Astrocyte (in vitro differentiated cells and primary cell): ENCODE measurements at regions not wholly inside any gene's neighbourhood (a gene's known extent, or its start where the extent isn't known, plus 50 kb on each side); places are given as distances from the start of the nearest gene placed in this dataset.

Experiments used
- DNase-seq: peaks from one replicate; pipeline ENCODE4 v3.0.0-alpha.2; 2010; ENCODE audit warnings: low read depth
- FAIRE-seq: peaks from 2 replicates; lab custom pipeline; 2011; peaks lifted over from hg19 to GRCh38; lab: Jason Lieb, UNC
- H2AFZ ChIP-seq: 2 replicates; pipeline ENCODE4 v1.6.0; 2012; ENCODE audit warnings: low read depth, low read length, inconsistent platforms
- H3K27ac ChIP-seq: 2 replicates; pipeline ENCODE4 v1.5.1; 2011; ENCODE audit warnings: low read depth, low read length, inconsistent platforms
- H3K27me3 ChIP-seq: 2 replicates; pipeline ENCODE4 v1.6.0; 2011; ENCODE audit warnings: low read length, inconsistent platforms; ENCODE audit not compliant: insufficient read depth
- H3K36me3 ChIP-seq: 2 replicates; pipeline ENCODE4 v1.5.1; 2011; ENCODE audit warnings: low read length, inconsistent platforms; ENCODE audit not compliant: insufficient read depth
- H3K4me1 ChIP-seq: 2 replicates; pipeline ENCODE4 v1.5.1; 2011; ENCODE audit warnings: low read length, inconsistent platforms; ENCODE audit not compliant: insufficient read depth
- H3K4me2 ChIP-seq: 2 replicates; pipeline ENCODE4 v1.6.0; 2012; ENCODE audit warnings: low read length, inconsistent platforms
- H3K4me3 ChIP-seq: 2 replicates; pipeline ENCODE4 v1.5.1; 2011; ENCODE audit warnings: low read depth, mild to moderate bottlenecking, low read length, inconsistent platforms; ENCODE audit not compliant: insufficient read depth
- H3K79me2 ChIP-seq: 2 replicates; pipeline ENCODE4 v1.6.0; 2012; ENCODE audit warnings: mild to moderate bottlenecking, low read length, inconsistent platforms; ENCODE audit not compliant: insufficient read depth
- H3K9ac ChIP-seq: 2 replicates; pipeline ENCODE4 v1.6.0; 2012; ENCODE audit warnings: mild to moderate bottlenecking, low read length, inconsistent platforms
- H3K9me3 ChIP-seq: 2 replicates; pipeline ENCODE4 v1.5.1; 2012; ENCODE audit warnings: low read depth, mild to moderate bottlenecking, low read length, inconsistent platforms; ENCODE audit not compliant: insufficient read depth
- H4K20me1 ChIP-seq: 2 replicates; pipeline ENCODE4 v1.6.0; 2012; ENCODE audit warnings: low read length, inconsistent platforms; ENCODE audit not compliant: insufficient read depth
- H3K27ac Mint-ChIP-seq: one replicate; pipeline ENCODE4 v1.8.0; 2021; ENCODE audit warnings: mild to moderate bottlenecking, mixed read lengths; ENCODE audit not compliant: unreplicated experiment
- H3K27me3 Mint-ChIP-seq: one replicate; pipeline ENCODE4 v1.8.0; 2021; ENCODE audit warnings: low read depth, mixed read lengths; ENCODE audit not compliant: unreplicated experiment
- H3K36me3 Mint-ChIP-seq: one replicate; pipeline ENCODE4 v1.8.0; 2021; ENCODE audit warnings: low read depth, mixed read lengths; ENCODE audit not compliant: unreplicated experiment
- H3K4me1 Mint-ChIP-seq: one replicate; pipeline ENCODE4 v1.8.0; 2021; ENCODE audit warnings: low read depth, mixed read lengths; ENCODE audit not compliant: unreplicated experiment
- H3K4me3 Mint-ChIP-seq: one replicate; pipeline ENCODE4 v1.8.0; 2021; ENCODE audit warnings: mild to moderate bottlenecking, moderate library complexity, mixed read lengths; ENCODE audit not compliant: unreplicated experiment
- H3K9me3 Mint-ChIP-seq: one replicate; pipeline ENCODE4 v1.8.0; 2021; ENCODE audit warnings: mild to moderate bottlenecking, mixed read lengths; ENCODE audit not compliant: unreplicated experiment
- EZH2 ChIP-seq: IDR thresholded peaks from 2 replicates; pipeline ENCODE4 v1.6.1; 2012; ENCODE audit warnings: mild to moderate bottlenecking, low read length, inconsistent platforms; ENCODE audit not compliant: insufficient read depth
- TF ChIP-seq, protein P1 (sequence below): IDR thresholded peaks from 2 replicates; pipeline ENCODE4 v1.5.1; 2011; ENCODE audit warnings: low read depth, mild to moderate bottlenecking, inconsistent platforms, low read length, moderate library complexity; ENCODE audit not compliant: insufficient read depth

DNA sequence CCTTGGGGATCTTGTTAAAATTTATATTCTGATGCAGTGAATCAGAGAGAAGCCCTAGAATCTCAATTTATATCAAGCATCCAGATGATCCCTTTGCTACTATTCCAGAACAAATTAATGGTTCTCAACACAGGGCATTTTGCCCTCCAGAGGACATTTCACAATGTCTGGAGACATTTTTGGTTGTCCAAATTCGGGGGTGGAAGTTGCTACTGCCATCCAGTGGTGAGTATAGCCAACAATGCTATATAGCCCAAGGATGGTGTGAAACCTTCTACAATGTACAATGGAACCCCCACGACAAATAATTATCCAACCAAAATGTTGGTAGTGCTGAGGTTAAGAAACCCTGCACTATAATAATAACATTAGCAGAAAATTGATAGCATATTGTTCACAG is 2440.0 kb downstream of the PCDH7 start:
- no peak overlapping the region for H3K4me3 Mint-ChIP-seq
- DNase-seq = no peak
- no peak for FAIRE-seq
- Histone ChIP-seq H3K4me1 (no peaks in the 10 kb centered on the region), H2AFZ (no peak overlapping the region), H3K27ac (no peak overlapping the region), H4K20me1 (no peaks in the 10 kb centered on the region), H3K79me2 (no peaks in the 10 kb centered on the region), H3K27me3 (no peaks in the 10 kb centered on the region), H3K9ac (no peak overlapping the region), H3K36me3 (no peaks in the 10 kb centered on the region), H3K4me3 (no peak overlapping the region), H3K9me3 (no peaks in the 10 kb centered on the region), H3K4me2 (no peak overlapping the region)
- H3K27ac Mint-ChIP-seq = no peak overlapping the region
- H3K27me3 Mint-ChIP-seq = no peaks in the 10 kb centered on the region
- no peaks in the 10 kb centered on the region for H3K9me3 Mint-ChIP-seq
- no peaks in the 10 kb centered on the region for H3K4me1 Mint-ChIP-seq
- no peaks in the 10 kb centered on the region for H3K36me3 Mint-ChIP-seq
- no peak for TF ChIP-seq EZH2
- TF ChIP-seq, protein P1, sequence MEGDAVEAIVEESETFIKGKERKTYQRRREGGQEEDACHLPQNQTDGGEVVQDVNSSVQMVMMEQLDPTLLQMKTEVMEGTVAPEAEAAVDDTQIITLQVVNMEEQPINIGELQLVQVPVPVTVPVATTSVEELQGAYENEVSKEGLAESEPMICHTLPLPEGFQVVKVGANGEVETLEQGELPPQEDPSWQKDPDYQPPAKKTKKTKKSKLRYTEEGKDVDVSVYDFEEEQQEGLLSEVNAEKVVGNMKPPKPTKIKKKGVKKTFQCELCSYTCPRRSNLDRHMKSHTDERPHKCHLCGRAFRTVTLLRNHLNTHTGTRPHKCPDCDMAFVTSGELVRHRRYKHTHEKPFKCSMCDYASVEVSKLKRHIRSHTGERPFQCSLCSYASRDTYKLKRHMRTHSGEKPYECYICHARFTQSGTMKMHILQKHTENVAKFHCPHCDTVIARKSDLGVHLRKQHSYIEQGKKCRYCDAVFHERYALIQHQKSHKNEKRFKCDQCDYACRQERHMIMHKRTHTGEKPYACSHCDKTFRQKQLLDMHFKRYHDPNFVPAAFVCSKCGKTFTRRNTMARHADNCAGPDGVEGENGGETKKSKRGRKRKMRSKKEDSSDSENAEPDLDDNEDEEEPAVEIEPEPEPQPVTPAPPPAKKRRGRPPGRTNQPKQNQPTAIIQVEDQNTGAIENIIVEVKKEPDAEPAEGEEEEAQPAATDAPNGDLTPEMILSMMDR = peak; percentile 25

DNA sequence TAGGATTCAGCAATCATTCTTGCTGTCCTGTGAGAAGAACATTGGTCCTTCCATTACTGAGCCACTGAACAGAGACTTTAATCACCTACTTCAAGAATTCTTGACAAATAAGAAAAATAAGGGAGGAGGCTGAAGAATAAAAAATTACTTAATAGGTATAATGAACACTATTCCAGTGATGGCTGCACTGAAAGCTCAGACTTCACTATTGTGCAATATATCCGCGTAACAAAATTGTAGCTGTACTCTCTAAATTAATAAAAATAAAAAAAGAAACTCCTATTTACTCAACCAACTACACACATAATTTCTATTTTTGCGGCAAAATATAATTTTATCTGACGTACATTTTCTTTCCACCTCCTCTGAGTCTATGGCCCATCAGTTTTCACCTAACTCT is 2441.0 kb downstream of the PCDH7 start:
- Mint-ChIP-seq H3K36me3 (no peaks in the 10 kb centered on the region), H3K9me3 (no peaks in the 10 kb centered on the region), H3K27ac (no peak overlapping the region), H3K27me3 (no peaks in the 10 kb centered on the region), H3K4me1 (no peaks in the 10 kb centered on the region), H3K4me3 (no peak overlapping the region)
- H3K4me1 ChIP-seq = no peaks in the 10 kb centered on the region
- H3K4me2 ChIP-seq = no peak overlapping the region
- H3K4me3 ChIP-seq = no peak overlapping the region
- no peak overlapping the region for H3K27ac ChIP-seq
- no peak overlapping the region for H3K9ac ChIP-seq
- H3K36me3 ChIP-seq = no peaks in the 10 kb centered on the region
- no peaks in the 10 kb centered on the region for H3K79me2 ChIP-seq
- no peak for FAIRE-seq
- no peaks in the 10 kb centered on the region for H4K20me1 ChIP-seq
- no peak for DNase-seq
- no peak for TF ChIP-seq EZH2
- TF ChIP-seq, protein P1 = no peak
- H3K27me3 ChIP-seq = no peaks in the 10 kb centered on the region
- no peak overlapping the region for H2AFZ ChIP-seq
- H3K9me3 ChIP-seq = no peaks in the 10 kb centered on the region

DNA sequence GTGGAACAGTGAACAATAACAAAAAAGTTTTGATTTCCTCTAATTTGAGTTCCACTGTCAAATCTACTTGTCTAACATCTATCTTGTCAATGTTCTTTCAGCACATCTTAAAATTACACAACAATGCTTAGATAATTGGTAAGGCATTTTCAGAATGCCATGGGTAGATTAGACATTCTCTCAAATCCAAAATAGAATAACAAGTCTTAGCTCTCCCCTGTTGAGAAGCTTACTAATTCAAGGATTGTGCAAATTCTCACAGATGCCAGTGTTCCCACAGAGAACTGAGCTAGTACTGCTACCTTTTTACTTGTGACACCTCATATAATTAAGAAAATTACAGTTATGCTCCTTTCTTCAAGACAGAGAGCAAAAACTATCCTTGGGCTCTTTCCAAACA is 2442.0 kb downstream of the PCDH7 start:
- Mint-ChIP-seq H3K4me3 (no peak overlapping the region), H3K27ac (no peak overlapping the region), H3K27me3 (no peaks in the 10 kb centered on the region), H3K9me3 (no peaks in the 10 kb centered on the region), H3K36me3 (no peaks in the 10 kb centered on the region), H3K4me1 (no peaks in the 10 kb centered on the region)
- H3K36me3 ChIP-seq = no peaks in the 10 kb centered on the region
- FAIRE-seq = no peak
- H3K9ac ChIP-seq = no peak overlapping the region
- H2AFZ ChIP-seq = no peak overlapping the region
- H3K4me3 ChIP-seq = no peak overlapping the region
- no peaks in the 10 kb centered on the region for H3K4me1 ChIP-seq
- H3K27ac ChIP-seq = no peak overlapping the region
- no peaks in the 10 kb centered on the region for H3K9me3 ChIP-seq
- TF ChIP-seq, protein P1 = no peak
- no peak for TF ChIP-seq EZH2
- H3K4me2 ChIP-seq = no peak overlapping the region
- H3K27me3 ChIP-seq = no peaks in the 10 kb centered on the region
- no peaks in the 10 kb centered on the region for H4K20me1 ChIP-seq
- DNase-seq = no peak
- H3K79me2 ChIP-seq = no peaks in the 10 kb centered on the region
